ENCODE measurements at regions not wholly inside any gene's neighbourhood (a gene's known extent, or its start where the extent isn't known, plus 50 kb on each side); places are given as distances from the start of the nearest gene placed in this dataset.

- no peak for DNase-seq
These were observed 103.2 kb upstream of the ELL2 start for GRCh38 chr5:96064877-96065276.

GRCh38 chr5:96062836-96063235, 101.2 kb upstream of the ELL2 start:
- no peak for DNase-seq

DNA sequence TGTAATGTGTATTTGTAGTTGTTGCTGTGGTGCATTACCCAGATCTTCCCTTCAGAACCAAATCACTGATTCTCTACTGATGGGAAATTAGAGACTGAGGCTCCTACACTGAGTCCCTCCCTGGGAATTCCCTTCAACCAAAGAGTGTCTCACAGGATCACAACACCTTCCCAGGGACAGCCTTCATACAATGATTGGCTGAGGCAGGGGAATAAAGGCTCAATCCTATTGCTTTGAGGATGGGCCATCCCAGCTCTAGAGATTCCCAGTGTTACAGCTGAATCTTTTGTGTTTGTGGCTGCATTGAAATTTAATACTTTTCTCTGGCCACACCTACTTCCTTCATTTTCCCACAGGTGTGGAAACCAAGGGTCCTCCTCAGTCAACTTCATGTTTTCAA, 96.4 kb upstream of the ELL2 start:
- DNase-seq, result no peak

- DNase-seq, result no peak
These were observed 92.8 kb upstream of the ELL2 start for GRCh38 chr5:96054311-96055030.

- DNase-seq, result no peak
These were observed 91.5 kb upstream of the ELL2 start for GRCh38 chr5:96053063-96053735.

DNA sequence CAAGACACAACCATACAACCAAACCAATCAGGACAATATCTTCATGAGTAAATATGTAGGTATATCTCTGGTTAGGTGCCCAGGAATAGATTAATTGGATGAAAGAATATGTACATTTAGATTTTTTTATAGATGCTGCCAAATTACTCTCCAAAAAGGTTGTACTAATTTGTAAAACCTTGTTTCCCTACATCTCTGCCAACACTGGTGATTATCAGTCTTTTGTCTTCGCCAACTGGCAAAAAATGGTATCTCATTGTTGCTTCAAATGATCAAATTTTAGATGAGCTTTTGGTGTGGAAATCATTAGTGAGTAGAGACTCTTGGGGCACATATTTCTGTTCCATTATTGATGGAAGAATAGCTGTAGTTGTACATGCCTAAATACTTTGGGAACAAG, 90.7 kb upstream of the ELL2 start:
- no peak for DNase-seq

DNA sequence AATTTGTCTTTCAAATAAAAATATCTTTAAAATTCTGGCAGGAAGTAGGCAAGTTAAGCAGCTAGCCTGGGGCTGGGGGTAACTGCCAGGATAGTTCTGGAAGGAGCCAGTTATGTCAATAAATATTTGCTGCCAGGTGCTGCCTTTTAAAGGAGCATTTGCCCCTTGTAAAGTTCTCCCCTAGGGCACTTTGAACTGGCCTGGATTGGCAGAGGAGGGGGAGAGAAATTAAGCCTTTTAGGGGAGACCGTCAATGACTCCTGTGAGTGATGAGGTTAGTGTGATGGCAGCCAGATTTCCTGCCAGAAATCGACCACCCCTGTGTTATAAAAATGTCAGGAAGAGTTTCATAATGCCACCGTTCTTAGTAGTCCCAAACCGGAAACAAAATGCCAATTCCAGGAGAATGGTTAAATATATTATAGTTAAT, 89.8 kb upstream of the ELL2 start:
- DNase-seq, result no peak

DNA sequence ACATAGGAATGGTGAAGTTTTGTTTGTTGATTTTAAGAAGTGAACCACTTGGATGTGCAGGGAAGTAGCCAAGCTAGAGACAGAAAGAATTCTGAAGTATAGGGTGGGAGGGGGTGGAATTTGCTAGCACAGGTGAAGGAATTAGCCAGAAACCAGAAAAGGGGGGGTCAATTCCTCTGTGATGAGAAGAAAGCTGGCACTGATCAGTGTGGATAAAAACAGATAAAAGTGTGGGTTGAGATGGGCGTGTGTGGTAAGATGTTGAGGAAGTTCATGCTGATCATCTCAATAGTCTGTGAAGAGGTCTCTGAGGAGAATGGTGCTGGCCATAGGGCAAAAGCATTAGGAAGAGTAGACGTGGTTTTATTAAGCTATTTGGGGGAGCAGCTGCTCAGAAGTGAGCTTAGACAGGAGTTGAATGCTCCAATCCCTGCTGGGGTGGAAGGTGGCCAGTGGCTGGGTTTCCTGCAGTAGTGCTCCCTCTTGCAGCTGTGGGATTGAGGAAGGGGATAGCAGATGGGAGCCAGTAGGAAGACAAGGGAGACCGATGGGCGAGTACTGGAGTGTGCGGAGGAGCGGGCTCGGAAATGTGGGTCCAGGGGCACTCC, 88.7 kb upstream of the ELL2 start:
- no peak for DNase-seq

- DNase-seq, result no peak
These were observed 88.0 kb upstream of the ELL2 start for GRCh38 chr5:96049398-96050272.

DNA sequence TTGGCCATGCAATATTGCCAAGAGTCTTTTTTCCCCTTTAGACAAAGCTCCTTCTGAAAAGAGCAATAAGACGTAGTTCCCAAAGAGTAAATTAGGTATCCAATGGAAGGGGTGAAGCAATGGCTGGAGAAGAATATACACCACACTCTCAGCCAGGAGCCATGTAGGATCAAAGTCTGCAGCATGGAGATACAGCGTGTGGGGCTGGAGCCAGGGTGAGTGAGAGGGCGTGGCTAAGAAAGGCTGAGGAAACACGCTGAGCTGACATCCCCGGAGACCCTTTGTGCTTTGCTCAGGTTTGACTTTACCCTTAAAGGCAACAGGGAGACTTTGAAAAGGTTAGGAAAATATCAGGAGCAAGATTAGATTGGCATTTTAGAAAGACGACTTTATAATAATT, 87.1 kb upstream of the ELL2 start:
- DNase-seq, result no peak

GRCh38 chr5:96045888-96046287, 84.2 kb upstream of the ELL2 start:
- no peak for DNase-seq

DNA sequence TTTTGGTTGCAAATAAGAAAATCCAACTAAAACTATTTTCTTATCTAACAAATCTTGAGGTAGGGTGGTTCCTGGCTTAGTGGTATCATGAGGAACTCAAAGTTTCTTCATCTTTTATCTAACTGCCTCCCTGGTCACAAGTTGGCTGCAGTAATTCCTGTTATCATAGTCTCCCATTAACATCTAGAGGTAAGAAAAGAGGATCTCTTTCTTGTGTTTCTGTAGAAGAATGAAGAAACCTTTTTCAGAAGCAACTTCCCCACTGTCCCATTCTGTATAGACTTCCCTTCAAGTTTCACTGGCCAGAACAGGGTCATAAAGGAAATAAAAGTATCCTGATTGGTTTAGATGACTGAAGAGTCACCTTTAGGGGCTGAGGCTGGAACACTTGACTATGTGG, 81.8 kb upstream of the ELL2 start:
- DNase-seq, result no peak

DNA sequence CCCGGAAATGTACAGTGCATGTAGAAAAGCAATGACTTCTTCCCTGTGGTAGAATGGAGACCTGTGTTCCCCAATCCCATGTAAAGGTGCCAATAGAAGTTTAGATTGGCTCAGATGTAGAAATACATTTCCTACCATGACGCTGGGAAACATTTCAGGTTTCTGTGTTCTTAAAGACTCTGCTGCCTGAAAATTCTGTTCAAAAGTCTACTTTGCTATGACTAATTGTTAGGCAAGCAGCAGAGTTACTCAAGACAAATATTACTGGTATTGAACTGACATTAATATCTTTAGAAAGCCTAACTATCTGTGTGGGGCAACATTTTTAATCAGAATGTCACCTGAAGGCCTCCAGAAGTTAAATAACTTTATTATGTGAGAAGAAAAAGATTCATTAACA, 75.5 kb upstream of the ELL2 start:
- no peak for DNase-seq

DNA sequence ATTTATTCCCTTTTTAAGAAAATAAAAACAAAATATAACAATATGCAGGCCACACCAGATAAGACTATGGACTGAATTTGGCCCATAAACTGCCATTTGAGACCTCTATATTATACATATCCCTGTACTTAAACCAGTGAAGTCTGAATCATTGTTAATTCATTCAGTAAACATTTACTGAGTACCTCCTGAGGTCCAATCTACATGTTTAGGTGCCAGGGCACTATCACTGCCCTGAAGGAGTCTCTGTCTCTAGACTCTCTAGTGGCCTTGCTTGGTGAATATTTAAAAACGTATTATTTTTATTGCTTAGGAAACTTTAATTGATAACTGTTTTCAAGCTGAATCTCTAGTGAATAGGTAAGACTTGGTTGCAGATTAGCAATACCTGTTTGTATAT, 74.7 kb upstream of the ELL2 start:
- DNase-seq, result no peak

DNA sequence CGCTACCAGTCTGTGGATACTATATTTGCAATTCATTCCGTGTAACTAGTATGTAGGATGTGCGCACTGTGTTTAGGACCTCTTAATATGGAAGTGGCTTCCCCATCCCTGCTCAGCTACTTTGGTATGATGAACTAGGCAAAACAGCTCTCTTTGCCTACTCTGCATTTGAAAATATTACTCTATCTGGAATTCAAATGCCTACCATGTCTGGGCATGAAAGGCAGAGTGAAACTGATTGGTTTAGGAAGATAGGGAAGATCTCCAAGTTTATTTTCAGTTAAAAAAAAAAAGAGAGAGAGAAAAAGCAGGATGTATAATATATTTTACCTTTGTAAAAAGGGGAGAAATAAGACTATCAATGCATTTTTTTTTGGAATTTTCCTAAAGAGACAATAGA, 74.1 kb upstream of the ELL2 start:
- DNase-seq, result no peak

GRCh38 chr5:96033116-96033515, 71.5 kb upstream of the ELL2 start:
- DNase-seq, result no peak

DNA sequence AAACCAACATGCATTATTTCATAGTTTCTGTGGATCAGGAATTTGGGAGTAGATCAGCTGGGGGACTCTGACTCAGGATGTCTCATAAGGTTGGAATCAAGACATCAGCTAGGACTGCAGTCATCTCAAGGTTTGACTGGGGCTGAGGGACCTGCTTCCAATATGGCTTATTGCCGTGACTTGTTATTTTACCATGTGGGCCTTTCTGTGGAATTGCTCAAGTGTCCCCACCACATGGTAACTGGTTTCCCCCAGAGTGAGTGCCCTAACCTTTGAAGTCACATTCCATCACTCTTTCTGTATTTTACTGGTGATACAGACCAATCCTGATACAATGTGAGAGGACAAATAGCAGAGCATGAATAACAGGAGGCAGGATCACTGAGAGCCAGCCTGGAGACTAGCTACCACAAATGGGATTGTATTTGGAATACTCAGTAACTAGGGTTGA, 70.2 kb upstream of the ELL2 start:
- DNase-seq, result no peak

- DNase-seq, result no peak
These were observed 69.5 kb upstream of the ELL2 start for GRCh38 chr5:96031180-96031579.

DNA sequence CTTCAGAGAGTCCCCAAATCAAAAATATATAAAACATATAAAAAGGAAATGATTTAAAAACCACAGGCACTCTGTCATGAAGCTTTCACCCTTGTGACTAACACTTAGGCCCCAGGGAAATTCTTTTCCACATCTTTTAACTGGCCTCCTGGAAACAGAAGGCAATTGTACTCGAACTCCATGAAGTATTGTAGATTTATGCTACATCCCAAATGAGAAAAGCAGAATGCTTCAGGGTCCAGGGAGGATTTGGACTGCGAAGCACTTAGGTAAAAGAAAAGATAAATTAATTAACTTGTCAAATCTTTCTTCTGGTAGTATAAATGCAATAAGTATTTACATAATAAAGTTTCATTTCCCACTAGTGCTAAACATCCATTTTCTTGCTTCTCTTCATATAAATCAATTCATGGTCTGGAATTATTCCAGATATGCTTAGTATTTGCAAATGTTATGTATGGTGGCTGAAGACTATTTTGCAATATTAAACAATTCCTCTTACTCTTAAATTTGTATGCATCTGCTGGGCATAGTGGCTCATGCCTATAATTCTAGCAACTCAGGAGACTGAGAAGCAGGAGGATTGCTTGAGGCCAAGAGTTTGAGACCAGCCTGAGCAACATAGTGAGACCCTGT, 64.9 kb upstream of the ELL2 start:
- DNase-seq, result no peak

- no peak for DNase-seq
These were observed 63.2 kb upstream of the ELL2 start for GRCh38 chr5:96024683-96025475.

GRCh38 chr5:96023518-96023917, 61.9 kb upstream of the ELL2 start:
- DNase-seq, result no peak

GRCh38 chr5:96022971-96023370, 61.3 kb upstream of the ELL2 start:
- DNase-seq, result no peak

Data from midbrain (tissue), 1 donor.